ENCODE measurements at regions not wholly inside any gene's neighbourhood (a gene's known extent, or its start where the extent isn't known, plus 50 kb on each side); places are given as distances from the start of the nearest gene placed in this dataset.
"Not testable (repeated sequence)": the region's sequence is repeated elsewhere in the genome, so short reads cannot be mapped to it uniquely, and the experiment has no call there.

- not testable (repeated sequence) for H3K27me3 Mint-ChIP-seq (ENCODE audit: low read depth); H3K9me3 Mint-ChIP-seq; H3K4me3 Mint-ChIP-seq; H3K4me1 Mint-ChIP-seq; H3K27ac Mint-ChIP-seq; H3K36me3 Mint-ChIP-seq (ENCODE audit: low read depth)
Measured at GRCh38 chr15:85258062-85258445, 122.3 kb upstream of the AKAP13 start.

GRCh38 chr15:85258559-85259209 lies 121.7 kb upstream of the AKAP13 start:
- H3K4me3 Mint-ChIP-seq; H3K36me3 Mint-ChIP-seq (ENCODE audit: low read depth); H3K27ac Mint-ChIP-seq; H3K4me1 Mint-ChIP-seq; H3K27me3 Mint-ChIP-seq (ENCODE audit: low read depth); H3K9me3 Mint-ChIP-seq: not testable (repeated sequence)

GRCh38 chr15:85260526-85260925 lies 119.9 kb upstream of the AKAP13 start:
- not testable (repeated sequence) for H3K9me3 Mint-ChIP-seq; H3K27ac Mint-ChIP-seq; H3K27me3 Mint-ChIP-seq (ENCODE audit: low read depth); H3K4me3 Mint-ChIP-seq; H3K36me3 Mint-ChIP-seq (ENCODE audit: low read depth); H3K4me1 Mint-ChIP-seq

GRCh38 chr15:85262461-85263055 lies 117.8 kb upstream of the AKAP13 start:
- H3K27me3 Mint-ChIP-seq (ENCODE audit: low read depth); H3K27ac Mint-ChIP-seq; H3K4me1 Mint-ChIP-seq; H3K36me3 Mint-ChIP-seq (ENCODE audit: low read depth); H3K9me3 Mint-ChIP-seq; H3K4me3 Mint-ChIP-seq: not testable (repeated sequence)

- H3K27me3 Mint-ChIP-seq (ENCODE audit: low read depth); H3K27ac Mint-ChIP-seq; H3K9me3 Mint-ChIP-seq; H3K4me1 Mint-ChIP-seq; H3K4me3 Mint-ChIP-seq; H3K36me3 Mint-ChIP-seq (ENCODE audit: low read depth): not testable (repeated sequence)
Measured at GRCh38 chr15:85263842-85264440, 116.5 kb upstream of the AKAP13 start.

- not testable (repeated sequence) for H3K4me1 Mint-ChIP-seq; H3K36me3 Mint-ChIP-seq (ENCODE audit: low read depth); H3K27ac Mint-ChIP-seq; H3K4me3 Mint-ChIP-seq; H3K27me3 Mint-ChIP-seq (ENCODE audit: low read depth); H3K9me3 Mint-ChIP-seq
Measured at GRCh38 chr15:85264614-85265190, 115.7 kb upstream of the AKAP13 start.

- not testable (repeated sequence) for H3K36me3 Mint-ChIP-seq (ENCODE audit: low read depth); H3K4me3 Mint-ChIP-seq; H3K27ac Mint-ChIP-seq; H3K4me1 Mint-ChIP-seq; H3K27me3 Mint-ChIP-seq (ENCODE audit: low read depth); H3K9me3 Mint-ChIP-seq
Measured at GRCh38 chr15:85267158-85267857, 113.1 kb upstream of the AKAP13 start.

- H3K27me3 Mint-ChIP-seq (ENCODE audit: low read depth), result no peaks in the 10 kb centered on the region
- no peaks in the 10 kb centered on the region for H3K4me1 Mint-ChIP-seq
- no peak overlapping the region for H3K4me3 Mint-ChIP-seq
- H3K36me3 Mint-ChIP-seq (ENCODE audit: low read depth), result no peaks in the 10 kb centered on the region
- H3K27ac Mint-ChIP-seq, result no peak overlapping the region
- no peak for TF ChIP-seq CTCF (IDR thresholded peaks at IDR 0.05; ENCODE audit: unreplicated experiment in 3 of 3)
- no peaks in the 10 kb centered on the region for H3K9me3 Mint-ChIP-seq
Measured at GRCh38 chr15:85274315-85275050, 105.9 kb upstream of the AKAP13 start.

- no peaks in the 10 kb centered on the region for H3K36me3 Mint-ChIP-seq (ENCODE audit: low read depth)
- peaks cover 3% of the 10 kb centered on the region for H3K27me3 Mint-ChIP-seq (ENCODE audit: low read depth)
- TF ChIP-seq CTCF (IDR thresholded peaks at IDR 0.05; ENCODE audit: unreplicated experiment in 3 of 3), result no peak
- no peak overlapping the region for H3K4me3 Mint-ChIP-seq
- no peaks in the 10 kb centered on the region for H3K4me1 Mint-ChIP-seq
- no peak overlapping the region for H3K27ac Mint-ChIP-seq
- no peaks in the 10 kb centered on the region for H3K9me3 Mint-ChIP-seq
Measured at GRCh38 chr15:85276508-85276907, 103.9 kb upstream of the AKAP13 start.

Data from nephron (organoid).